NCI-H2029 treated with DMSO at 0.1 percent for 48 hours (cell line): ENCODE measurements at regions not wholly inside any gene's neighbourhood (a gene's known extent, or its start where the extent isn't known, plus 50 kb on each side); places are given as distances from the start of the nearest gene placed in this dataset.

Experiments used
- DNase-seq: peaks from one replicate; lab custom pipeline; 2025; lab: John Stamatoyannopoulos, UW

DNA sequence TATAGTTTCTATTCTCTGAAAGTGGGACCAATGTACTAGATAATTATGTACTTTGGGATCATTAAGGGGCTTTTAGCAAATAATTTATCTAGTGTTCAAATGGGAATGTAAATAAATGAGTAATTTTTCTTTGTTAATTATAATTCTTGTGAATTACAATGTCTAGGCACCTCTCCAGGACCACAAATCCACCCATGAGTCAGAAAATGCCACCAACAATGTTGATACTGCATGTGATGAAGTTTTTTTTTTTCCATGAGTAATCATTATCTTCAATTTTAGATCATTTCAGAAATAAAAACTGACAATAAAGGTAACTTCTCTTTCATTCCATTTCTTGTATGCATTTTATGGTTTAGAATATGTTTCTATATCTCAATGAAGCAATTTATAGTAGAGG lies 470.3 kb downstream of the VRK1 start:
- DNase-seq, result no peak

DNA sequence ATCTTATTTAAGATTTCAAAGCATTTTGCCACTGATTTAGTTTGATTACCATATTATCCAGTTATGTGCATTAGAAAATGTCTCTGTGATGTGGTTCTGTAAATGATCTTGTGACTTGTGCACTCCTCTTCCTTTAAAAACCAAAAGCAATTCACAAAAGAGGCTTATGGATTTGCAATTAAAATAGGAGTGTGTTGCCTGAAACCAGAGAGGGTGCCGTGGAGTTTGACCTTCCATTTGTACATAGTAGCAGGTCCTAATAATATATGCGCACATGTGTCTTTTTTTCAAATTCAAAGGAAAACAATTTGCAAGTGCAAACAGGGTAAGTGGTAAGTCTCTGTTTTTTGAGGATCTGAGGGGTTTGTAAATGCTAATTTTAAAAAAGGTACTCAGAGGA lies 470.9 kb downstream of the VRK1 start:
- no peak for DNase-seq

DNA sequence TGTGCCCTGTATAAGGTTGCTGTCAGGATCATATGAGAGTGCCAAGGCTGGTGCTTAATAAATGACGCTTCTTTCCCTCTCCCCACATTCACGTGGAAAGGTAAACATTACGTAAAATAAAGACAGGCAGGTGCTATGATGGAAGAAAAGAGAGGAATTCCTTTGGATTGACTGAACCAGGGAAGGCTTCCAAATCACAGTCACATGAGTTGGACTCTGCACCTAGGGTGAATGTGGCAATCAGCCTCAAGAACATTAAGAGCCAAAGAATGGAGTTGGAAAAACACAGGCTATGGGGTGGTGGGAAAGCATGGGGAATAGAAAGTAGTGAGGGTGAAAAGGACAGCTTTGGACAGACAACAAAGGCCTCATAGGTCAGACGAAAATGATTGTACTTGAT lies 473.1 kb downstream of the VRK1 start:
- no peak for DNase-seq

DNA sequence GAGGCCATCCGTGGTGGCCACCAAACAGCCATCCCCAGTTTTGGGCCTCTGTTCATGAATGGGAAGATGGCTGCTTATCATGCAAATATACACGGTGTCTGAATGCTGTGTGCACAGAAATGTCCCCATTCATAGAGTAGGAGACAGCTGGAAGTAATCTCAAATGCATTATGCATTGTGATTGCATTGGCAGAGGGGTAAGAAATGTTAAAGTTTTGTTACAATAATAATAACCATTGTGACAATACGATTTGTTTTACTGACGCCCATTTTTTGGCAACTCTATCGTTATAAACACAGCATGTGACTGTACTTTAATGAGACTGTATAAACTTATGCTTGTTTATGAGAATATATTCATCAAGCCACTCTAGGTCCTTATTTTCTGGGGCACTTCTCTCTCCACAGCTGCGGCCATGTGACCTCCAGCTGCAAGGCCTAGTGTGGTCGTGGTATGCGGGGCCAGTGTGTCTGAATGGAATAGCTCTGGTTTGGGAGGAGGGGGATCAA lies 474.3 kb downstream of the VRK1 start:
- no peak for DNase-seq

DNA sequence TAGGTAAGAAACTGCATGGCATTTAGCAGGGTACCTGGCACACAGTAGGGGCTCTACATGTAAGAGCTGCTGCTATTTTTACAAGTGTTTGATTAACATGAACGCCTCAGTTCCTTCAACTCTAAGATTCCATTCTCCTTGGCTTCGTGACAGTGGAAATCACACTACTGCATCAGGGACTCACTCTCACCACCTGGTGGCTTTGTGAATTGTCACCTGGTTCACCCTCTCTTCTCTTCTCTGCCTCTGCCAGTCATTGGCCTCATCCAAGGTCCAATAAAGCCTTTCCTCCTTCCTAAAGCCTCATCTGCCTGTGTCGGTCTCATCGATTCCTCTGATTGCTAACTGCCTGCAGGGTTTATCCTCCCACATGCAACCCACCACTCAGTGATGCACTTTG lies 476.4 kb downstream of the VRK1 start:
- DNase-seq, result no peak

DNA sequence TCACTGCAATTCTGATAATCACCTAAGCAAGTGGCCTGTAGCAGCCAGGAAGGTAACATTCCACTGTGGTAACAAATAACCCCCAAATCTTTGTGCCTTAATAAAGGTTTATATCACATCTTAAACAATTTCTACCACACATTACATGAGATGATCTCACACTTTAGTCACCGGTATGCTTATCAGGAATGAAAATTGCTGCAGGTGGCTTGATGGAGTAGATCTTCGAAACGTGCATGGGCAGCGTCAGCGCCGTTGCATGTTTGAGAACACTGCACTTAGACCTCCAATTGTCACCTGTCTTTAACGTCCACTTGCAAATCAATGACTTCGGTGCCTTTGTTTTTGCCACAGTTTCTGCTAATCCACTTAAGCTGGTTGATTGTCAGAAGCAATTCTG lies 477.4 kb downstream of the VRK1 start:
- DNase-seq, result no peak

DNA sequence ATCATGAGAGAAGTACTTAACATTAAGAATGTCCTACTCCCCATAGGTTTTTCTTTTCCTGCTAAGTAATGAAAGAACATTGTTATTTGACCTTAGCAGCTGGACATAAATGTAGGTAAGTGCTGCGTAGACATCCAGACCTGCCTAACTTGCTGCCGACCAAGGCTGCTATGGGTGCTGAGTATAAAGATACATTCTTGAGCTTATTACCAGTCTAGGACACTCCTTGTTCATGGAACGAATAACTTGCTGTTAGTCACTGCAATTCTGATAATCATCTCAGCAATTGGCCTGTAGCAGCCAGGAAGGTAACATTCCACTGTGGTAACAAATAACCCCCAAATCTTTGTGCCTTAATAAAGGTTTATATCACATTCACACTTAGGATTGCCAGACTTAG lies 478.1 kb downstream of the VRK1 start:
- no peak for DNase-seq

DNA sequence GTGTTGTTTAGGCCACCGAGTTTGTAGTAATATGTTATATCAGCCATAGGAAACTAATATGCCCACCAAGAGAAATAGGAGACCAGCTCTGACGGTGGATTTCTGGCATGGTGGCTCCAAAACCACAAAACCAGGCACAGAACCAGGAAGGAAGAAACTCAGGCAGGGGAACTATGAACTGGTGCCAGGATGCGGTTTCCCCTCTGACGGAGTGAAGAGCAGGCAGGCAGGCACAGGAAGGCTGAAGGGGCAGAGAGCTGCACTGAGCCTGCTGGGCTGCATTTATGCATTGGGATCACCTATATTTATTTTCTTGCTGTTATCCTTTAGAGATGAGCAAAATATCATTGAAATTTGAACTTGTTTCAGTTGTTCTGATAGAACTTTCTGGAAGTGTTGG lies 479.4 kb downstream of the VRK1 start:
- no peak for DNase-seq

DNA sequence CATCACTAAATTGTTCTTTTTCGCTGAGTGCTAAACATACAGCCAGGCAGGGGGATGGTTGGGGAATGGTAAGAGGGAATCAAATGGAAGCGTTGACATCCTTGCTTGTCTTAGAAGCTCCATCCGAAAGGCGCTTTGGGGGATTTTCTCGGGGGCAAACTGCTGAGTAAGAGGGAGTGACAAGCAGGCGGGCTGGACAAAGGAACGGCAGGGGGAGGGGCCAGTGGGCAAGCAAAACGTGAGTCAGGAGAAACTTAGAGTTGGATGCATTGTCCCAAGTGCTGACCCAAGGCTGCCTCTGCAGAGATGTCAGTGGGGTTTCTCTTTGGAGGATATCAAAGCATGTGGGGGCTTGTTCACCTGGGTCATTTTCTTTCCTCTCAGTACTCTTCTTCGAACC lies 480.5 kb downstream of the VRK1 start:
- no peak for DNase-seq

DNA sequence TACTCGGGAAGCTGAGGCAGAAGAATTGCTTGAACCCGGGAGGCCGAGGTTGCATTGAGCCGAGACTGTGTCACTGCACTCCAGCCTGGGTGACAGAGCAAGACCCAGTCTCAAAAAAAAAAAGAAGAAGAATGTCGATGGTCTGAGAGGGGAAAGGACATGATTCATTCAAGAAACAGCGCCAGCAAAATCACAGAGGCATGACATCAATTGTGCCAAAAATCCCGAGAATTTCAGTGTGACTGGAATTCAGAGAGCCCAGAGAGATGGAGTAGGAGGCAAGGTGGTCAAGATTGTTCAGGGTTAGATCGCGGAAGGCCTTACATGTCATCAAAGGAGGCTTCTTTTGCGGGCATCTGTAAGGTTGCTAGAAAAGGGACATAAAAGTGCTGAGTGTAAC lies 483.3 kb downstream of the VRK1 start:
- no peak for DNase-seq

DNA sequence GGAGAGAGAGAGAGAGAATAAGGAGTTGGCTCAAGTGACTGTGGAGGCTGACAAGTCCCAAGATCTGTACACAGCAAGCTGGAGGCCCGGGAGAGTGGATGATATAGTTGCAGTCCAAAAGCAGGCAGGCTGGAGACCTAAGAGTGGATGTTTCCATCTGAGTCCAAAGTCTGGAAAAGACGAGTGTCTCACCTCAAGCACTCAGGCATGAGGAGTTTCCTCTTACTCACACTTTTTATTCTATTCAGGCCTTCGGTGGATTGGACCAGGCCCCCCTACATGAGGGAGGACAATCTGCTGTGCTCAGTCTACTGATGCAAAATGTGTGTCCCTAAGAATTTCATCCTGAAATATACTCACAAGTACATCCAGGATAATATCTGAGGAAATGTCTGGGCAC lies 484.6 kb downstream of the VRK1 start:
- DNase-seq, result no peak

DNA sequence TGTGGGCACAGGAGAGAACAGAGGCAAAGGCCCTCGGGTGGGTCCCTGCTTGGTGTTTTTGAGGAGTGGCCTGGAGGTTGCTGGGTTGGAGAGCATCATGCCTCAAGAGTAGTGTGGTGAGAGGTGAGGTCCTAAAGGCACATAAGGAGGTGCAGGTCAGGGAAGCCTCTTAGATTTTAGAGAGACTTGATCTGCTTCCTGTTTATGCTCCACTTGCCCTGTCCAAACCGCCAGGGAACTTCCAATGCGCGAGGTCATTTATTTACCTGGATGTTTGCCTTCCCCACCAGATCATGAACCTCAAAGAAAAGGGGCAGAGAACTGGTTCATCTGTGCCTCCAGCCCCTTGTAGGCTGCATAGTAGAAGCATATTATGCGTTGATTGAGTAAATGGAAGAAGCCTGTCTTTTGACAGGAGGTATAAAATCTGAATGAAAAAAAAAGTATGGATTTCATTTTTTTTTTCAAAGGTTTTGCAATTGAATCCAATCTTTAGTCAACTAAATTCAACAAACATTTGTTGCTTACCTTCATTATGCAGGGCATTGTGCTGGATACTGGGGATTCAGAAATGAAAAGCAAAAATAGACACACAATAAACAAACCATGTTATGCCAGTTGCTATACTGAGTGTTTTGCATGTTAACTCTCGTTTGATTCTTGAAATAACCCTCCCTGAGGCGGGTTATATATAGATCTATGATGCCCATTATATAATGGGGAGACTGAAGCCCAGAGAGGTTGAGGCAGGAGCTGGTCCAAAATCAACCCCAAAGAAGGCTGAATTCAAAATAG lies 485.2 kb downstream of the VRK1 start:
- no peak for DNase-seq

DNA sequence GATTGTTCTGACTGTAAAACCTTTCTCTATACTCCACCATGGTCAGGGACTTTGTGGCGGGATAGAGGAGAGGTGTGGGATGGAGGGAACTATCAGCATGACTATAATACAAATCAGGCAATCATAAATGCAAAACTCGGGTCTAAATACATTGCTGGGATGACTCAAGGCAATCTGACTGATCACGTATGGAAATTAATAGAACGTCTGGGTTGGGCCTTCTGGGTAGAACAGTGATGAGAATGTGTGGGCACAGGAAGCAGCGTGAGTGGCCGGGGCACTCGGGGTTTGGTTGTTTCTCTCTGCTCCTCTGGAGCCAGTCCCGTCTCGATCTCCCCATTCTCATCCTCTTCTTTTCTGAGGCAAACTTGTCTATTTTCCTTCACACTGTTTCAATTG lies 485.8 kb downstream of the VRK1 start:
- DNase-seq, result no peak

DNA sequence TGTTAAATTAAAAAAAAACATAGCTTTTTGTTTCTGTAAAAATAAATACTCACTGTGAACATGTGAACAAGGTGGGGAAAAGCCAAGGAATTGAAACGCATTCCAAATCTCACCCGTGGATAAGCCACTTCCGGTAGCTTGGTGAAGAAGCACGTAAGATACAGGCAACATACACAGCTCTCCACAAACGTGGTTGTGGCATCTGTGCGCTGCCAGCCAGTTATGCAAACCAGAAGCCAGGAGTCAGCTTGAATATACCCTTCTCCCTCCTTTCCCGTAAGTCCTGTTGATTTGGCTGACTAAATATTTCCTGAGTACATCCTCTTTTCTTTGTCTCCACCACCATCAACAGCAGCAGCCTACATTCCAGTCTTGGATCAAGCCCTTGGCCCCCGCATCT lies 486.2 kb downstream of the VRK1 start:
- no peak for DNase-seq

DNA sequence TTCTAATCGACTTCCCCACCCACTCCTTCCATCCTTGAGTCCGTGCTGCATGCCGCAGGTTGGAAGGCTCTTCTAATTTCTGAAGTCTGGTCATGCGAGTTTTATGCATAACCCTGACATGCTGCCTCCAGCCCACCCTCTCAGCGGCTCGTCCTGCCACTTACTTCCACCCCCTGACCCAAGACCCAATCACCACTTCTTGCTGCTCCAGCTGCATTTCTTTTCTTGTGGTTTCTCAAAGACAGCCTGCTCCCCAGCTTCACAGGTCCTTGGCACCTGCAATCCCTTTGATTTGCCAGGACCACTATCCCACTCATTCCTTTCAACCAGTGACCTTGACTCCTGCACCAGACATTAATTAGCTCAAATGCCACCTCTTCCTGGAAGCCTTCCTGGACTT lies 486.7 kb downstream of the VRK1 start:
- DNase-seq, result no peak

DNA sequence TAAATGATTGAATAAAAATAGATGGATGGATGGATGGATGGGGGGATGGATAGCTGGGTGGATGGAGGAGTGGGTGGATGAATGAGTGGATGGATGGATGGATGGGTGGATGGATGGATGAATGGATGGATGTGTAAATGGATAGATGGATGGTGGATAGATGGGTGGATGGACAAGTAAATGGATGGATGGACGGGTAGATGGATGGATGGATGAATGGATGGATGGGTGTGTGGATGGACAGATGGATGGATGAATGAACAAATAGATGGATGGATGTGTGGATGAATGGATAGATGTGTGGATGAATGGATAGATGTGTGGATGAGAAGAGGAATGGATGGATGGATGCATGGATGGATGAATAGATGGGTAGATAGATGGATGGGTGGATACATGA lies 490.8 kb downstream of the VRK1 start:
- no peak for DNase-seq

DNA sequence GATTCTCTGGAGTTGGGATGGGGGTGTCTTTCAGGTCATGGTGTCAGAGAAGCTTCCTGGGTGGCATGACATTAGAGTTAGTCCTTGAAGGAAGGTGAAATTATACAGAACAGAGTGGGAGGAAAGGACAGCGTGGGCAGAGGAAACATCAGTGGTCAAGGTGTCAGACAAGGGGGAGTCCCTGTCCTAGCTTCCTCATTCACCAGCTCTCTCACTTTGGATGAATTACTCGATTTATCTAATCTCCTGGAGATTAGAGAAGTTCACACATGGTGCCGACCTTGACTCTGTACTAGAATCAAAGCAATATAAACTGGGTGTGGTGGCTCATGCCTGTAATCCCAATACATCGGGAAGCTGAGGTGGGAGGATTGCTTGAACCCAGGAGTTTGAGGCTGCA lies 492.9 kb downstream of the VRK1 start:
- no peak for DNase-seq

DNA sequence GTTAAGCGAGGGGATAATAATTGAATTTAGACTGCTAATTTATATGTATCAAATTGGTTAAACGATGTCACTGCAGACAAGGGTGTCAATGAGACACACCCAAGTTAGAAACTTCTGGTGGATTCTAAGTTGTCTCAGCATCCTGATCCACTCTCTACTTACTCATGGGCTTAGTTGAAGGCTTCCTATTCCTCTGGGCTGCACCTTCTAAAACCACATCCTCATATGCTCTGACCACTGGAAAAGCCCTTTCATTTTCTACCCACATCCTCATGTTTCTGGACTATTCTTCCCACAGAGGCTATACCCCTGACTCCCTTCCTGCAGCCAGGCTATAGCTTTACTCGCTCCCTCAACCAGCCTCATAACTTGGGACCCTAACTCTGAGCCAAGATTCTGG lies 493.8 kb downstream of the VRK1 start:
- DNase-seq, result no peak

DNA sequence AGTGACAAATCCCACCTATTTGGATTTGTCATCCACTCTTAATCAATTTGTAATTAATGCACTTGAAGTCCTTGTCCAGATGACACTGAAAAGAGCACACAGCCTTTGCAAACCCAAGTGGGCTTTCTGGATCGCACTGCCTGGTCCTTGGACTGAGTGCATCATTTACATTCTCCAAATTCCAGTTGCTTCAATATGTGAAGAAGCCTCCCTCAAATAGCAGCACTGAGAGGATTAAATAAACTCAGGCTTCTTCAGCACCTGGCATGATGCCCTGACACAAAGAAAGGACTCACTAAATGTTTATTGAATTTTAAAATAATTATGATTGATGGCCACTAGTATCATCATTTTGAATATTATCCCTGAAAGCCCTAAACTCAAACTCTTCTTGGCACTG lies 496.5 kb downstream of the VRK1 start:
- no peak for DNase-seq

DNA sequence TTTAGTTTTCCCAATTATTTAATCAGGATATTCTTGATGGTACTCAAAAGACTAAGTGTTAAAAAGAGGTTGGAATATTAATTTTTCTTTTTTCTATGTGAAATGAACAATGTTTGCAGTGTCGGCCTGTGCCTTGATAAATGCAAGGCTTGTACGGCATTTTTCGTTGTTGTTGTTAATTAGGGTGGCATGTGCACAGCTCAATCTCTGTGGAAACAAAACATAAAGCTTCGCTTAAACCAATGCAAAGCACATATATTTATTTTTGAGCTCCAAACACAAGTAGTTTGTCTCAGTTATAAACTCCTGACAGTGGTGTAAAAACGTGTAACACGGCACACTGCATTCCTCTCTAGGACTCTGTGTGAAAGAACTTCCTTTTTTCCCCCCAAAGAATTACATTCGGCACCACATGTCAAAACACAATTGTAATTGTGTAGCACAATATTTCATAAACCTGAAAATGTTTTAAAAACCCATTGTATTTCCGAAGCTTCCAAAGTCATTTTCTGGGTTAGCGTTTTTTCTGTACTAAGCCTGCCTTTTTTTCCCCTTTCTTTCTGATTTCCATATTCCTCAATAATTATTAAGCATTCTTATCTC lies 498.0 kb downstream of the VRK1 start:
- DNase-seq, result no peak

DNA sequence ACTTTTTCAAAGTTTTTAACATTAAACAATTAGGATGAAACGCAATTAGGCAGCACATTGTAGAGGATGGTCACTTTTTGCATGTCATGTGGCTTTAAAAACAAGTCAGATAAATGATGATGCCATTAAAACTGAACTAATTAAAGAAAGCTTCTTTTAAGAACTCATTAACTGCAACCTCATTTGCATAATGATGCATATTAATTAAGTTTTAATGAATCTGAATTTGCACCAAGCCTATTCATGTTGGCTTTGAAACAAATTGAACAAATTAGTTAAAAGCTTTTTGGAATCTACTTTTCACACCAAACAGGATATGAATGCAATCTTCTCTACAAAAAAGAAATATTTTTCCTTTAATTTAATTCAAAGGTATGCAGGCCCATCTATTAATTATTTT lies 499.0 kb downstream of the VRK1 start:
- no peak for DNase-seq

DNA sequence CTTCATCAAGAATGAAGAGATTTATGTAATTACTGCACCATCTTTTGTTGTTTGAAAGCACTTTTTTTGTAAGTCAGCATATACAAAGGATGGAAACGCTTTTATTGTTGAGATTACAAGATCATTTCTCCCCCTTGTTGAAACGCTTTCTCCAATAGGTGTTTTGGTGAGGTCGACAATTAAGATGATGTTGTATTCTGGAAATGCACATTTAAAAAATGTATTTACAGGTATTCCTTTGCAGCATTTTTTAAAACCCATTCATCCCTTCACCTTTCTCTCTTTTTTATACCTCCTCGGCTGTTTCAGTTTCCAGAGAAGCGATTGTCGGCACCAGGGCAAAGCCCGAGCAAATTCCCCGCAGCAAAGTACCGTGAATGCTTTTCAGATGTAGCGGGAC lies 499.9 kb downstream of the VRK1 start:
- no peak for DNase-seq

DNA sequence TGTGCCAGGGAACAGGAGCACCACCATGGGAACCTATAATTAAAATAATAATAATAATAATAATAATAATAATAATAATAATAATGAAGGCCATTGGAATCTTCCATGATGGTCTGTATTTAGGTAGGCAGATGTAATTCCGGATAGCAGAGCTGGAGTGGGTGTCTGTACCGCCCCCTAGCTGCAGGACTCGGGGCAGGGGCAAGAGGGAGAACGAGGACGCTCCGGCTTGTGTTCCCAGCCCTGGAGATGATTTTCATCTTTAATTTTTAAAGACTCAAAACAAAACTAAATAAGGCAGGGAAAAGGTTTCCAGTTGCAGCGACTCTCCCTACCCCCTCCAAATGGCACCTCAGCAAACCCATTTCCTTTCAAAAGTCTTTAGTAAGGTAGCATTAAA lies 501.1 kb downstream of the VRK1 start:
- no peak for DNase-seq

DNA sequence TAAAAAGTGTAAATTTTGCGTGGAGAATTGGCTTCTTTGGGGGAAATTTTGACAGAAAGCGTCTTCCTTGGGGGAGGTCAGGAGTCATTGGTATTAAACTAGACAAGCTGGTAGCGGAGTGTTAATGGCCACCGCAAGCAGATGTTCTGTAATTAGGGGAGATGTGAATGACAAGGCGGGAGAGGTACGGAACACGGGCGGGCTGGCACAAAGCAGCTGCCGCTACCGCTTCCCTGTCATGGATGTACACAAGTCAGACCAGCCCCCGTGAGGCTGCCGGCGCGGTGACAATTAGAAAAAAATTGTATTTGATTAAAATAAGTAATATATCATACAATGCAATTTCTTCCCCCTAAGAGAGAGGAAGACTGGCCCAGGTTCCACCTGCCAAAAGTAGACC lies 501.6 kb downstream of the VRK1 start:
- no peak for DNase-seq
